ENCODE measurements at regions not wholly inside any gene's neighbourhood (a gene's known extent, or its start where the extent isn't known, plus 50 kb on each side); places are given as distances from the start of the nearest gene placed in this dataset.

GRCh38 chr9:106653213-106653612, 209.8 kb upstream of the ZNF462 start:
- DNase-seq (ENCODE audit: low spot score) = no peak
- no TSS peak for BruUV-seq (replicated peaks)
- Histone ChIP-seq H3K27ac (ENCODE audit: low read depth, low read length, poor library complexity, severe bottlenecking) (no peak overlapping the region), H2AFZ (ENCODE audit: low read length) (no peak overlapping the region), H3K4me3 (ENCODE audit: low read depth, low read length, poor library complexity, severe bottlenecking) (no peak overlapping the region), H3K9me3 (ENCODE audit: low read length) (no peaks in the 10 kb centered on the region), H4K20me1 (ENCODE audit: insufficient read depth, low read length) (no peaks in the 10 kb centered on the region), H3K4me2 (ENCODE audit: low read length) (no peak overlapping the region), H3K36me3 (ENCODE audit: insufficient read depth, low read length) (no peaks in the 10 kb centered on the region), H3K4me1 (ENCODE audit: insufficient read depth, low read length, poor library complexity, severe bottlenecking) (no peaks in the 10 kb centered on the region), H3K9me2 (ENCODE audit: insufficient read depth, low read length) (no peaks in the 10 kb centered on the region), H3K79me2 (ENCODE audit: insufficient read depth, low read depth, low read length) (no peaks in the 10 kb centered on the region)
- TF ChIP-seq EZH2phosphoT487 (IDR thresholded peaks at IDR 0.05; ENCODE audit: borderline replicate concordance, low read depth, low read length) = no peak
- TF ChIP-seq, protein P1, sequence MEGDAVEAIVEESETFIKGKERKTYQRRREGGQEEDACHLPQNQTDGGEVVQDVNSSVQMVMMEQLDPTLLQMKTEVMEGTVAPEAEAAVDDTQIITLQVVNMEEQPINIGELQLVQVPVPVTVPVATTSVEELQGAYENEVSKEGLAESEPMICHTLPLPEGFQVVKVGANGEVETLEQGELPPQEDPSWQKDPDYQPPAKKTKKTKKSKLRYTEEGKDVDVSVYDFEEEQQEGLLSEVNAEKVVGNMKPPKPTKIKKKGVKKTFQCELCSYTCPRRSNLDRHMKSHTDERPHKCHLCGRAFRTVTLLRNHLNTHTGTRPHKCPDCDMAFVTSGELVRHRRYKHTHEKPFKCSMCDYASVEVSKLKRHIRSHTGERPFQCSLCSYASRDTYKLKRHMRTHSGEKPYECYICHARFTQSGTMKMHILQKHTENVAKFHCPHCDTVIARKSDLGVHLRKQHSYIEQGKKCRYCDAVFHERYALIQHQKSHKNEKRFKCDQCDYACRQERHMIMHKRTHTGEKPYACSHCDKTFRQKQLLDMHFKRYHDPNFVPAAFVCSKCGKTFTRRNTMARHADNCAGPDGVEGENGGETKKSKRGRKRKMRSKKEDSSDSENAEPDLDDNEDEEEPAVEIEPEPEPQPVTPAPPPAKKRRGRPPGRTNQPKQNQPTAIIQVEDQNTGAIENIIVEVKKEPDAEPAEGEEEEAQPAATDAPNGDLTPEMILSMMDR (conservative IDR thresholded peaks at IDR 0.05; ENCODE audit: low read length) = no peak
- intact Hi-C loops (cut with micrococcal nuclease; ENCODE audit: unreplicated experiment) = no loop called here
- ChIA-PET CTCF (ENCODE audit: unreplicated experiment) (no interaction called here), POLR2A (no interaction called here)

DNA sequence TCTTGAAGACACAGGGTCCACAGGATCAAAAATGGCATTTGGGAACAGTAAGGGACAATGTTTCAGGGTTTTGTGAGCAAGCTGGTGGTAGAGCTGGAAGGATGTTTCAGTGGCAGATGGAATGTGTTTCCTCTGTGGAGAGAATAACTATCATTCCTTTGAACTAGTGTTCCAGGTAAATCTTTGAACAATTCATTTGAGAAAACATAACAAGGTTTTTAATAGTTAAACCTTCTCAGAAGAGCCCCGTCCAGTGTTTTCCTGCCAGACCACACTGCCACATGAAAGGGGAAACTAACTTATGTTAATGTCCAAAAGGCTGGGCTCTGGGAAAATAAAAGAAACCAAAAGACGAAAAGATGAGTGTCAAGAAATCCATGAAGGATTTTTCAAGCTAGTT, 207.0 kb upstream of the ZNF462 start:
- H4K20me1 ChIP-seq (ENCODE audit: insufficient read depth, low read length) = no peaks in the 10 kb centered on the region
- H3K4me2 ChIP-seq (ENCODE audit: low read length) = no peak overlapping the region
- H3K4me1 ChIP-seq (ENCODE audit: insufficient read depth, low read length, poor library complexity, severe bottlenecking) = no peaks in the 10 kb centered on the region
- DNase-seq (ENCODE audit: low spot score) = no peak
- H3K4me3 ChIP-seq (ENCODE audit: low read depth, low read length, poor library complexity, severe bottlenecking) = no peak overlapping the region
- TF ChIP-seq, protein P1 (conservative IDR thresholded peaks at IDR 0.05; ENCODE audit: low read length) = no peak
- no peak for TF ChIP-seq EZH2phosphoT487 (IDR thresholded peaks at IDR 0.05; ENCODE audit: borderline replicate concordance, low read depth, low read length)
- H2AFZ ChIP-seq (ENCODE audit: low read length) = no peak overlapping the region
- intact Hi-C loops (cut with micrococcal nuclease; ENCODE audit: unreplicated experiment) = loop anchor here (2.0 kb wide), 1 partner anchor 33 kb away; no protein-coding TSS in a partner anchor
- POLR2A ChIA-PET = no interaction called here
- CTCF ChIA-PET (ENCODE audit: unreplicated experiment) = no interaction called here
- no peaks in the 10 kb centered on the region for H3K79me2 ChIP-seq (ENCODE audit: insufficient read depth, low read depth, low read length)
- H3K36me3 ChIP-seq (ENCODE audit: insufficient read depth, low read length) = no peaks in the 10 kb centered on the region
- H3K27ac ChIP-seq (ENCODE audit: low read depth, low read length, poor library complexity, severe bottlenecking) = no peak overlapping the region
- H3K9me2 ChIP-seq (ENCODE audit: insufficient read depth, low read length) = no peaks in the 10 kb centered on the region
- H3K9me3 ChIP-seq (ENCODE audit: low read length) = no peaks in the 10 kb centered on the region
- BruUV-seq (replicated peaks) = no TSS peak

GRCh38 chr9:106657926-106658325, 205.0 kb upstream of the ZNF462 start:
- Histone ChIP-seq H3K4me2 (ENCODE audit: low read length) (no peak overlapping the region), H3K4me3 (ENCODE audit: low read depth, low read length, poor library complexity, severe bottlenecking) (no peak overlapping the region), H3K9me2 (ENCODE audit: insufficient read depth, low read length) (no peaks in the 10 kb centered on the region), H3K79me2 (ENCODE audit: insufficient read depth, low read depth, low read length) (no peaks in the 10 kb centered on the region), H3K4me1 (ENCODE audit: insufficient read depth, low read length, poor library complexity, severe bottlenecking) (no peaks in the 10 kb centered on the region), H3K27ac (ENCODE audit: low read depth, low read length, poor library complexity, severe bottlenecking) (no peak overlapping the region), H3K36me3 (ENCODE audit: insufficient read depth, low read length) (no peaks in the 10 kb centered on the region), H3K9me3 (ENCODE audit: low read length) (no peaks in the 10 kb centered on the region), H4K20me1 (ENCODE audit: insufficient read depth, low read length) (no peaks in the 10 kb centered on the region), H2AFZ (ENCODE audit: low read length) (no peak overlapping the region)
- no TSS peak for BruUV-seq (replicated peaks)
- TF ChIP-seq, protein P1 (conservative IDR thresholded peaks at IDR 0.05; ENCODE audit: low read length) = no peak
- no peak for TF ChIP-seq EZH2phosphoT487 (IDR thresholded peaks at IDR 0.05; ENCODE audit: borderline replicate concordance, low read depth, low read length)
- ChIA-PET CTCF (ENCODE audit: unreplicated experiment) (no interaction called here), POLR2A (no interaction called here)
- no peak for DNase-seq (ENCODE audit: low spot score)
- intact Hi-C loops (cut with micrococcal nuclease; ENCODE audit: unreplicated experiment) = loop anchor here (2.0 kb wide), 1 partner anchor 35 kb away; no protein-coding TSS in a partner anchor
